ENCODE measurements at regions not wholly inside any gene's neighbourhood (a gene's known extent, or its start where the extent isn't known, plus 50 kb on each side); places are given as distances from the start of the nearest gene placed in this dataset.

GRCh38 chr4:8775751-8776355, 95.8 kb downstream of the HMX1 start:
- no peak for TF ChIP-seq POLR2A (IDR thresholded peaks at IDR 0.05)
- TF ChIP-seq EP300 (IDR thresholded peaks at IDR 0.05): no peak
- no peak for TF ChIP-seq CTCF (IDR thresholded peaks at IDR 0.05)
- TF ChIP-seq POLR2AphosphoS5 (IDR thresholded peaks at IDR 0.05): no peak
